Right hindlimb (tissue), 1 donor: ENCODE measurements at regions not wholly inside any gene's neighbourhood (a gene's known extent, or its start where the extent isn't known, plus 50 kb on each side); places are given as distances from the start of the nearest gene placed in this dataset.

Experiments
- DNase-seq: peaks from one replicate; pipeline ENCODE4 v3.0.0-alpha.2; 2018

- DNase-seq = peak; percentile 88
Measured at GRCh38 chr1:65687428-65688214, 105.1 kb upstream of the PDE4B start.

- DNase-seq = no peak
Measured at GRCh38 chr1:65688215-65688566, 104.5 kb upstream of the PDE4B start.

- no peak for DNase-seq
Measured at GRCh38 chr1:65688848-65689247, 103.8 kb upstream of the PDE4B start.

DNA sequence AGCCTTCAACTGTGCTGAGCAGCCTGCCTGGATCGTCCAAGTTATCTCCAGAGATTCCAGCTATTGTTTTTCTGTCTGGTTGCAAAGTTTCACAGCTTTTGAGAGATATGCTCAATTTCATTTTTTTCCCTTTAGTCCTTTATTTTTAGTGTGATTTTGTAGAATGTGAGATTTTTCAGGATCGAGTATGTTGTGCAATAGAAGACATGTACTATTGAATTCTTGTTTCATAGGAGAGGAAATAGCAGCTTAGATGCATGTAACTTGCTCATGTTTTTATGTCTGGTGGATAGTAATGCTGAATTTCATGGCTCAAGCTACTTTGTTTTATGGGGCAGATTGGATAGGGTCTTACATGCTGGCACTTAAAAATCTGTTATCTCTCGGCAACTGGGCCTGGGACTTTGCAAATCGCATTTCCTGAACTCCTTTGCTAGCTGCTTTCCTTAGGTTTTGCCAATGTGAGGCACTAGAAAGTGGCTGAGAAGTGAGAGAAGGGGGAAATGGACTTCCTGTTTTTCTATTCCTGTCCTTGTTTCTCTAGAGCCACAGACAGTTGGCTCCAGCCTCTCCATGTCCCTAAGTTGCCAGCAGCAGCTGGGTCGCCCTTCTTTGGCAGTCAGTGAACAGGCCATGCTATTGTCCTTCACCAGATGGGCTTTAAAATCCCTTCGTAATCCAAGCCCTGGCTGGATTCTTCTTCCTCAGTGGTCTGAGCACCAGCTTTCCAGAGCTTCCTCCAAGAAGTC is 101.4 kb upstream of the PDE4B start:
- DNase-seq = peak; percentile 55

DNA sequence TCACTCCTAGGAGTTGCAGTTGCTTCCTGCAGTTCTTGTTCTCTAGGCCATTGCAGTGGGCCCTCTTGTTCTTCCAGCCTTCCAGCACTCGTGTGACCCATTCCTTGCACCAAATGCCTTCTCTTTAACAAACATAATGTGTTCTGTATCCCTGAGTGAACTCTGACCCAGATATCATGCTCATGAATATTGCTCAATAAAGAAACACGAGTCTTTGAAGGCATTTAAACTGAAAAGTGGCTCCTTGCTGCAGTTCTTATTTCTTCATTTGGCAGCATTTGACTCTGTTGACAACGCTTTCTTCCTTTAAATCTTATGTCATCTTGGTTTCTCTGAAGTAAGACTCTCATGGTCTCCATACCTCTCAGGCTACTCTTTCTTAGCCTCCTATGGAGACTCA is 100.7 kb upstream of the PDE4B start:
- DNase-seq = no peak

GRCh38 chr1:65694126-65694525 is 98.6 kb upstream of the PDE4B start:
- DNase-seq = no peak

DNA sequence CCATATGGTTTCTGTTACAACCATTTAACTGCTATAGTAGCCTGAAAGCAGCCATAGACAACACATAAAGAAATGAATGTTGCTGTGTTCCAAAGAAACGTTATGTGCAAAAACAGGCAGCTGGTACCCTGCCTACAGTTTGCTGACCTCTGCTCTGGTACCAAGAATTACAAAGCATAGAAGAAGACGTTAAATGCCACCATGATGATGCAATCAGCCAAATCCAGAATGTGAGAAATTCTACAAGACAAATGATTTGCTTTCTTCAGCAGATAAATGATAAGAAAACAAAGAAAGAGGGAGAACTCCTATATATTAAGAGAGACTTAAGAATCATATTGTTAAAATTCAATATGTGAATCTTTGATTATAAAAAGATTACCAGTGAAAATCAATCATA is 97.8 kb upstream of the PDE4B start:
- no peak for DNase-seq

DNA sequence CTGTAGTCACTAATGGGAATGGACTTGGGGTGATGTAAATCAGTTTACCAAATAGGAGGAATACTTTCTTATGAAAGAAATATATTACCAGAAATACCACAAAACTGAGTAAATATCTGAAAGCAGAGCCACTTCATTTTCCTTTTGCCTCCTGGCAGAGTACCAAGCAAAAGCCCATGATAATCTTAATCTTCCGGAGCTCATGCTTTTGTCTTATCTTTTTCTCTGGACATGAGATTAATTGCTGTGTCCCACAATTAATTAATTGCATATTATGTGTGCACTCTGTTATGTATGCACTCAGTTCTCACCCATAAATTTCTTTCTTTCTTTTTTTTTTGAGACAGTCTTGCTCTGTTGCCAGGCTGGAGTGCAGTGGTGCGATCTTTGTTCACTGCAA is 94.1 kb upstream of the PDE4B start:
- no peak for DNase-seq

DNA sequence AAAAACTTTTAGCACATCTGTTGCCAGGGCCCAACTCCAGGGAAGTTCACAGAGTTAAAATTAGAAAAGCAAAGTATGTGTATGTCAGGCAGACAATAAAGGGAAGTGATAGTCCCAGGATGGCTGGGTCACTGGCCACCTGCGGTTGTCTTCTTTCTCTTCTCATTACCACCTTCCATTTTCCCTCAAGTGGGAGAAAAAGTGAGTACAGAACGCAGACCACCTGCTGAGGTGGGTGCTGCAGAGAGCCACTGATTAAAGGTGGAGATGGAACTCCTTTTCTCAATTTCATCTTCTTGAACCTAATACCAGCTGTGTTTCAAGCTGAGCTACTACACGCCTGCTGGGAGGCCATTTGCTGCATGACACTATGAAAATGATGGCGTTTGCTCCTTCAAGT is 88.8 kb upstream of the PDE4B start:
- DNase-seq = no peak

- DNase-seq = no peak
Measured at GRCh38 chr1:65704318-65704717, 88.4 kb upstream of the PDE4B start.

DNA sequence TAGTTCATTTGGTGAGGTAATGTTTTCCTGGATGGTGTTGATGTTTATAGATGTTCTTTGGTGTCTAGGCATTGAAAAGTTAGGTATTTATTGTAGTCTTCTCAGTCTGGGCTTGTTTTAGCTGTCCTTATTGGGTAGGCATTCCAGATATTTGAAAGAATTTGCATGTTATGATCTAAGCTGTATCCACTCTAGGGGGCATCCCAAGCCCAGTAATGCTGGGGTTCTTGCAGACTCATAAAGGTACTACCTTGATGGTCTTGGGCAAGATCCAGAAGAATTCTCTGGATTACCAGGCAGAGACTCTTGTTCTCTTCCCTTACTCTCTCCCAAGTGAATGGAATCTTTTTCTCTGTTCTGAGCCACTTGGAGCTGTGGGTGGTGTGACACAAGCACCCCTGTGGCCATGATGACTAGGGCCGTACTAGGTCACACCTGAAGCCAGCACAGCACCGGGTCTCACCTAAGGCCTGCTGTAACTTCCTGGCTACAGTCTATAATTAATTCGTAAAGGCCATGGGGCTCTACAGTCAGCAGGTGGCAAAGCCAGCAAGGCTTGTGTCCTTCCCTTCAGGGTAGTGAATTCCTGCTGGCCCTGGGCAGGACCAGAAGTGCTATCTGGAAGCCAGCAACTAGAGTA is 74.8 kb upstream of the PDE4B start:
- DNase-seq = no peak

DNA sequence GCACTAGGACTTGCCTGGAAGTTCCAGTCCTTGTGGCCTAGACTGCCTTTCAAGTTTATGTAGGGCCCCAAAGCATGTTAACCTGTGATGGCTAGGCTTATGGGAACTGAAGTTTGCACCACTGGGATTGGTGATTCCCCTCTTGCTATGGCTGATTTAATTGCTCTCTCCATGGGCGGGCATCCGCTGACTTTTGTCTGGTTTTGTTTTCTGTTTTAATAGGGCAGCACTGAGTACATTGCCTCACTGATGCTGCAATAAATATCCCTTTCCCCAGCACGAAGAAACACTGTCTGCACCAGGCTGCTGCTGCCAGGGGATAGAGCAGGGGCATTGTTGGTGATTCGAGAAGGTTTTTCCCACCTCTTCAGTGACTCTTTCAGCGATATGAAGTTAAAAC is 73.3 kb upstream of the PDE4B start:
- DNase-seq = no peak

- no peak for DNase-seq
Measured at GRCh38 chr1:65722461-65722860, 70.2 kb upstream of the PDE4B start.

DNA sequence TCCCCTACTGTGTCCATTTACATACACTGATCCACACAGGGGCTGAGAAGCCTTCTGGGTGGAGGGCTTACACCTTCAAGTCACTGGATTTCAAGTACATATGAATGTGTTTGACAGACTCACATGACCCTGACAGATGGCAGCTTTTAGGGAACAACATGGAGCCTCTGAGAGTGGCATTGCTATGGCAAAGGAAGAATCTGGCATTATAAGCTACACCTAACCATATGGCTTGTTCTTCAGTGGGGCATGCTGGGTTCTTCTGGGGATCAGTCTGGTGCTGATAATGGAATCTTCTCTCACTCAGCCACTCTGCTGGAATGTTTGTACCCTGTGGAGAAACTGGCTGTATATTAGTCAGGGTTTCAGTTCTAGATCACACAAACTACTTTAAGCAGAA is 68.5 kb upstream of the PDE4B start:
- no peak for DNase-seq

DNA sequence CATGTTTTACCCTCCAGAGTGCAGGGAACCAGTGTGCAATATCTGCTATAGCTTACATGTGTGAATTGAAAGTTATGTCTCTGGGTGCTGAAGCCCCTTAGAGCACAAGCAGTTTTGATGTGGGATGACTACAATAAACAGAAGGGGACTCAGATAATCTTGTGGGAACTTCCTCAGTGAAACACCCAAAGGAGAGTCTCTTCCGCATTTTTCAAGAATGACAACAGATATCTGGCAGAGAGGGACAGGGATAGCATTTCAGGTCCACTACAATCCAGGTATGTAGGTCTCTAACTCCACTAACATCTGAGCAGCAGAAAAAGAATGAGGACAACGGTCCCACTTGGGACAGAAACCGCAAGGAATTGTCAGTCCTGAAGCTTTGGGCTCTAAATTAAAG is 67.6 kb upstream of the PDE4B start:
- no peak for DNase-seq

DNA sequence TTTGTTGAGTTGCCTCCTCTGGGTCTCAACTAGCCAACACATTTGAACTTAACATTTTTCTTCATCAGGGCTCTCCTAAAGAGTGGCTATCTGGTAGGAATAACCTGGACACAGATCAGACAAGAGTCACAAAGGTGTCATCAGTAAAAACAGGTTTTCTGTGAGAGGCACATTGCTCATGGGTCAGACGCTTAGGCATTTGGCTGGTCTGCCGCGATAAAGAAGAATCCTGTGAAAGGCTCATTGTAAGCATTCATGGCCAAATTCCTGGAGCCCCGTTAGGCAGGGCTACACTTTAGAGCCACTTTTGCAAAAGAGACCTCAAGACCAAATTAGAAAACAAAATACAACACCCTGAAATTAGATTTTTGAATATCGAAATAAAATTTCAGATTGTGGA is 64.2 kb upstream of the PDE4B start:
- DNase-seq = no peak

DNA sequence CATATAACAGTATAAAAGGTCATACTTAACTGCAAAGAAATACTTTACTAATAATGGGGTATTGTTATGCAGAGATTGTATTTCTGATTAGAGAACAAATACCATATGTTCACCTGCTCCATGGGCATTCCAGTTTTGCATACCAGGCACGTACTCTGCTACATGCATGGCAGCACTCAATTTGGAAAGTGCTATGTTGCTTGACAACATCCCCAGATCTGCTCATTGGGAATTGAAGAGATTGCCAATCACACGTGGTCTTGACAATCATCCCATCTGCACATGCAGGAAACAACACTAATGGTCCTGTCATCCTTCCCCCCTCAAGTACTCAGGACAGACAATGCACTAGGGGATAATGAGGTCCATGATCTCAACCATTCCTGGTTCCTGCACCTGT is 63.4 kb upstream of the PDE4B start:
- DNase-seq = no peak

GRCh38 chr1:65734979-65735378 is 57.7 kb upstream of the PDE4B start:
- DNase-seq = no peak

- no peak for DNase-seq
Measured at GRCh38 chr1:65741993-65742392, 50.7 kb upstream of the PDE4B start.
